Activated CD4-positive, alpha-beta memory T cell treated with anti-CD3 and anti-CD28 coated beads, Interleukin-2, amount 10 ng/mL, durations not matched to agents 7 days and 5 days (primary cell): ENCODE measurements at regions not wholly inside any gene's neighbourhood (a gene's known extent, or its start where the extent isn't known, plus 50 kb on each side); places are given as distances from the start of the nearest gene placed in this dataset.
A peak's percentile ranks its signal among the peaks of the same experiment; 100 is the strongest.

Experiments
- CTCF ChIA-PET: fragments of 350-600 bp; sonication (Branson Sonifier 250); formaldehyde crosslinking; loops from one replicate; lab custom pipeline; 2021; ENCODE audit warnings: antibody characterized with exemption, inconsistent platforms; lab: Charles Lee
- POLR2A ChIA-PET: fragments of 350-600 bp; sonication (Branson Sonifier 250); formaldehyde crosslinking; loops from one replicate; lab custom pipeline; 2021; ENCODE audit warnings: antibody characterized with exemption; lab: Charles Lee
- DNase-seq: peaks from one replicate; pipeline ENCODE4 v3.0.0-alpha.2; 2020
- H3K27ac Mint-ChIP-seq: one replicate; pipeline ENCODE4 v1.8.0; 2021; ENCODE audit warnings: mild to moderate bottlenecking, mixed read lengths
- H3K27me3 Mint-ChIP-seq: one replicate; pipeline ENCODE4 v1.8.0; 2021; ENCODE audit warnings: mixed read lengths
- H3K36me3 Mint-ChIP-seq: one replicate; pipeline ENCODE4 v1.8.0; 2021; ENCODE audit warnings: low read depth, mixed read lengths
- H3K4me1 Mint-ChIP-seq: one replicate; pipeline ENCODE4 v1.8.0; 2021; ENCODE audit warnings: mixed read lengths
- H3K4me3 Mint-ChIP-seq: one replicate; pipeline ENCODE4 v1.8.0; 2021; ENCODE audit warnings: mild to moderate bottlenecking, mixed read lengths
- H3K9me3 Mint-ChIP-seq: one replicate; pipeline ENCODE4 v1.8.0; 2021; ENCODE audit warnings: mixed read lengths

DNA sequence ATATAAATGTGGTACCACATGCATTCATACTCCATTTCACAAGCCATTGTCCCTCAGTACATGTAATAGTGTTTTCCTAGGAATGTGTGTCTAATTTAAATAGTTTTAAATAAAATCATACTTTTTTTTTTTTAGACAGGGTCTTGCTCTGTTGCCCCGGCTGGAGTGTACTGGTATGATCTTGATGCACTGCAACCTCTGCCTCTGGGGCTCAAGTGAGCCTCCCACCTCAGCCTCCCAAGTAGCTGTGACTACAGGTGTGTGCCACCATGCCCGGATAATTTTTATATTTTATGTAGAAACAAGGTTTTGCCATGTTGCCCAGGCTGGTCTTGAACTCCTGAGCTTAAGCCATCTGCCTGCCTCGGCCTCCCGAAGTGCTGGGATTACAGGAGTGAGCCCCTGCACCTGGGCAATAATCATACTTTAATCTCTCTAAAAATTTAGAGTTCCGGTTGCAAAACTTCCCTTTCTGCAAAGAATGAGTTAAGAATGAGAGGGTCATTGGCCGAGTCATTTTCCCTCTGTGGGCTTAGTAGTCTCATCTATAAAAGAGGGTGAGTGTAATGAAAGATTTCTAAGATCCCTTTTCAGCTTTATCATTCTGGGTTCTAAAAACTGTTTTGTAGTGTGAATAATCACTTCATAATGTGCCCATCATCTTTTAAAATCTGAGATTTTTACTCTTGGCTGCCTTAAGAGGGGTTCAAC, 116.0 kb upstream of the PELI1 start:
- ChIA-PET POLR2A (interaction anchor here (0.7 to 1.3 kb wide), 5 partner anchors 16 to 118 kb away, joined by 3 to 7 read pairs (median 4); no protein-coding TSS in a partner anchor), CTCF (interaction anchor here (1.2 kb wide), 1 partner anchor 128 kb away, joined by 3 read pairs; no protein-coding TSS in a partner anchor)
- Mint-ChIP-seq H3K27me3 (no peaks in the 10 kb centered on the region), H3K4me1 (peaks cover 13% of the 10 kb centered on the region), H3K4me3 (peak overlapping the region; percentile 22), H3K36me3 (no peaks in the 10 kb centered on the region), H3K27ac (peak overlapping the region; percentile 87), H3K9me3 (no peaks in the 10 kb centered on the region)
- no peak for DNase-seq

DNA sequence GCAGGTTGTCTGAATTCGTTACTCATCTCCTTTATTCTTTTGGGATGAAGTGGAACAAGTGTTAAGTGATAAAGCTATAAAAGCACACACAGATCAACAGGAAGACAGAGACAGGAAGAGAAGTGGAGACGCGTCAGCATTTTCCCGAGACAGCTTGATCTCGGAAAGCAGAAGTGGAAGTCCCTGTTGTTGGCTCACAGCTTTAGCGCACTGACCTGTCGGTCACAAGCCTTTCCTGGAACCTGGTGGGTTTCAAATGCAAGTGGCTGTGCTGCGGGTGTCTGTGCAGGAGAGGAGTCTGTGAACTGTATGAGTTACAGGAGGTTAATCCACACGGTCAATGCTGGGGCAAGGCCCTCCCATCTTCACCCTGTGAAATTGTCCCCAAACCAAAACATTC, 116.6 kb upstream of the PELI1 start:
- H3K4me1 Mint-ChIP-seq, result peaks cover 13% of the 10 kb centered on the region
- no peaks in the 10 kb centered on the region for H3K9me3 Mint-ChIP-seq
- CTCF ChIA-PET, result interaction anchor here (1.2 kb wide), 1 partner anchor 128 kb away, joined by 3 read pairs; no protein-coding TSS in a partner anchor
- H3K36me3 Mint-ChIP-seq, result no peaks in the 10 kb centered on the region
- H3K27me3 Mint-ChIP-seq, result no peaks in the 10 kb centered on the region
- H3K4me3 Mint-ChIP-seq, result peak overlapping the region; percentile 22
- POLR2A ChIA-PET, result interaction anchor here (0.7 to 1.3 kb wide), 5 partner anchors 15 to 119 kb away, joined by 3 to 7 read pairs (median 4); no protein-coding TSS in a partner anchor
- H3K27ac Mint-ChIP-seq, result peak overlapping the region; percentile 87
- DNase-seq, result peak; percentile 34

DNA sequence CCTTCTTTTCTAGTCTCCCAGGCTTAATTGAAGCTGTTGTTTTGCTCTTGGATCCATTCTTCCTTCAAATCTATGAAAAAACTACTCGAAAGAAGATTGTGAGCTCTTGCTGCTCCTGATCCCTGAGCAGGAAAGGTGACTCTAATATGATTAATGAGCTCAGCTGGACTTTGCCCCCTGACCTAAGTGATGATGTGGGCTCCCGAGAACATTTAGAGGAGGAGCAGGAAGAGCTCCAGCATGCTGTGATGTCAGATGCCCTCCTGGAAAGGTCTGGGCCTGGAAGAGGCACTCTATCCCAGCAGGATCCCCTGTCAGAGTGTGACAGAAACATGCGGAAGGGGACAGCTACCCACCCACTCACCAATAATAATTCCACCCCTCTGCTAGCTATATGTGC, 117.9 kb upstream of the PELI1 start:
- H3K4me1 Mint-ChIP-seq, result peaks cover 13% of the 10 kb centered on the region
- ChIA-PET CTCF (interaction anchor here (0.9 kb wide), 1 partner anchor 226 kb away, joined by 3 read pairs; no protein-coding TSS in a partner anchor), POLR2A (interaction anchor here (1.3 kb wide), 1 partner anchor 12 kb away, joined by 4 read pairs; no protein-coding TSS in a partner anchor)
- H3K9me3 Mint-ChIP-seq, result no peaks in the 10 kb centered on the region
- no peak overlapping the region for H3K27ac Mint-ChIP-seq
- no peak overlapping the region for H3K4me3 Mint-ChIP-seq
- no peaks in the 10 kb centered on the region for H3K36me3 Mint-ChIP-seq
- no peak for DNase-seq
- H3K27me3 Mint-ChIP-seq, result no peaks in the 10 kb centered on the region

DNA sequence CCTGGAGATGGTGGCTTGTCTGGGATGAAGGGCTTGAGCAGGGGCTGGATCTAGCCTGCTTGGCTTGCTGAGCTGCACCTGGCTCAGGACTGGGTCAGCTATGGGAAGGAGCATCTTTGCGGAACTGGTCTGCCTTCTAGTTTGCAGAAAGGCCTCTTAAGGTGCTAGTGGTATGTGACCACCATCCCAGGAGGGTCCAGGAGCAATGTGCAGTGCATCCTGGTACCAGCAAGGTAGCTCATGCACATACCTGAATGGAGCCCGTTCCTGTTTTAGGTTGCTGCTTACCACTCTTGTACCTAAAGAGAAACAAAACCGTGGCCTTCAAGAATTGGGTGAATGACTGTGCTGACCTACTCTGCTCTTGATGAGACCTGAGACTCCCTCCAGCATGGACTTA, 118.6 kb upstream of the PELI1 start:
- no peak overlapping the region for H3K27ac Mint-ChIP-seq
- no peak overlapping the region for H3K4me3 Mint-ChIP-seq
- POLR2A ChIA-PET, result interaction anchor here (1.3 kb wide), 1 partner anchor 12 kb away, joined by 4 read pairs; no protein-coding TSS in a partner anchor
- H3K27me3 Mint-ChIP-seq, result peaks cover 2% of the 10 kb centered on the region
- H3K4me1 Mint-ChIP-seq, result peaks cover 13% of the 10 kb centered on the region
- no peaks in the 10 kb centered on the region for H3K9me3 Mint-ChIP-seq
- H3K36me3 Mint-ChIP-seq, result no peaks in the 10 kb centered on the region
- CTCF ChIA-PET, result interaction anchor here (1.6 kb wide), 1 partner anchor 10 kb away, joined by 4 read pairs; no protein-coding TSS in a partner anchor
- no peak for DNase-seq

DNA sequence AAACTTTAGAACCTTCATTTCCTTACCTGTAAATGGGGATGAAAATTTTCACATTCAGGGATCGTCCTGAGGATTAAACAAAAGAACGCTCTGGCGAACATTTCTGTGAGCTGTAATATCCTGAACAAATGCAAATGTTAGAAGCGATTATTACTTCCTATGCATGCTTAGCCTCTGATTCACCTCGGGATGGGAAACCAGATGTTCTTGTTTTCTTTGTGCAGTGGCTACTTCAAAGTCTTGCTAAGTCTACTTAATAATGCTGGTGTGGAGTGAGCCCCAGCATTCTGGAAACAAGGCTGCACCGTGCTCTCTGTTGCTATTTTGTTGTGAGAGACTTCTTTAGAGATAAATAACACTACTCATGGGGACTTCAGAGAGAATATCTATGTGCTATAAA, 119.1 kb upstream of the PELI1 start:
- POLR2A ChIA-PET, result no interaction called here
- Mint-ChIP-seq H3K9me3 (no peaks in the 10 kb centered on the region), H3K4me3 (no peak overlapping the region), H3K36me3 (no peaks in the 10 kb centered on the region), H3K4me1 (peaks cover 13% of the 10 kb centered on the region), H3K27ac (no peak overlapping the region), H3K27me3 (peaks cover 2% of the 10 kb centered on the region)
- no peak for DNase-seq
- CTCF ChIA-PET, result interaction anchor here (1.6 kb wide), 1 partner anchor 9 kb away, joined by 4 read pairs; no protein-coding TSS in a partner anchor

DNA sequence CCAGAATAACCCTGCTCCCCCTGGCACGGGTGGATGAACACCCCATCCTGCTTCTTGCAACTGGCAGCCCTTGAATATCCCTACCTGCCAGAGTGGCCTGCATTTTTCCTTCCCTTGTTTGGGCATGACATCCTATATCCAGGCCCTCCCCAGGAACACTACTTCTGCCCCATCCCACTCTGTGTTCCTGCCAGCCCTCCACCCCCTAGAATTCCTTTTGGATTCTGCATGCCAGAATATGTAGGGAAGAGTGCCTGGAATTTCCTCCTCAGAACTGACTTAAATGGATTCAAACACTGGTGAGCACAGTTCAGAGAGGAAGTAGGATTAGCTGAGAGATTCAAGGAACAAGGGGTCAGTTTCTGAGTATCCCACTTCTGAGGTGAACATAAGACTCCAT, 123.5 kb upstream of the PELI1 start:
- ChIA-PET POLR2A (no interaction called here), CTCF (no interaction called here)
- H3K4me3 Mint-ChIP-seq, result no peak overlapping the region
- no peak overlapping the region for H3K27ac Mint-ChIP-seq
- H3K27me3 Mint-ChIP-seq, result peaks cover 2% of the 10 kb centered on the region
- H3K36me3 Mint-ChIP-seq, result no peaks in the 10 kb centered on the region
- no peaks in the 10 kb centered on the region for H3K4me1 Mint-ChIP-seq
- no peak for DNase-seq
- no peaks in the 10 kb centered on the region for H3K9me3 Mint-ChIP-seq

DNA sequence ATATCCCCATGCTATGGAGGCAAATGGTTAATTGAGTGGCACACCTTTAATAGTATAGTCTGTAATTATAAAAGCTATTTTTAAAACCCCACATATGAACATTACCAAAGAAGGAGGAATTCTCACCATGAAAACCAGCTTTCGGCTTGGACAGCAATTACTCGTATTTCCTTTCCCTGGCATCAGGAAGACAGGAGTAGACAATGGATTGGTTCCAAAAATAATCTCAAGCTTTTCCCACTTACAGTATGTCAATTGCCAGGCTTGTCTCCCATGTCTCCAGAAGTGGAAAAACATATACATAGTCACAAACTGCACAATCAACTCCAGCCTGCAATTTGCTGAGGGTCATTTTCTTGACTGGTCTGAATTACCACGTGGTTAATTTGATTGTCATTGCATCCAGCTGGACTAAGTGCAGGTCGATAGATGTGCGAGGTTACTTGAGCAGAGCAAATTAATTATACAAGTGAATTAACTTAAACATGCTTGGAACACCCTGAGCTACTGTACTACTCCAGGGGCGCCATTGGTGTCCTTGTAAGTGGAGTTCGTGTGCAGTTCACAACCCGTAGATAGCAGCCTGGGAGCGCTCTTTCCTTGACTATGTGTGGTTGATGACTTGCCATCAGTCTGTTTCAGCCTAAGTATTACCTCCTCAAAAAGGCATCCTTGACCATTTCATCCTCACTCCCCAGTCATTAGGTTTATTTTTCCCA, 124.3 kb upstream of the PELI1 start:
- DNase-seq, result no peak
- Mint-ChIP-seq H3K27ac (no peak overlapping the region), H3K9me3 (no peaks in the 10 kb centered on the region), H3K4me1 (peaks cover 5% of the 10 kb centered on the region), H3K4me3 (no peak overlapping the region), H3K36me3 (no peaks in the 10 kb centered on the region), H3K27me3 (peaks cover 2% of the 10 kb centered on the region)
- ChIA-PET POLR2A (no interaction called here), CTCF (no interaction called here)

DNA sequence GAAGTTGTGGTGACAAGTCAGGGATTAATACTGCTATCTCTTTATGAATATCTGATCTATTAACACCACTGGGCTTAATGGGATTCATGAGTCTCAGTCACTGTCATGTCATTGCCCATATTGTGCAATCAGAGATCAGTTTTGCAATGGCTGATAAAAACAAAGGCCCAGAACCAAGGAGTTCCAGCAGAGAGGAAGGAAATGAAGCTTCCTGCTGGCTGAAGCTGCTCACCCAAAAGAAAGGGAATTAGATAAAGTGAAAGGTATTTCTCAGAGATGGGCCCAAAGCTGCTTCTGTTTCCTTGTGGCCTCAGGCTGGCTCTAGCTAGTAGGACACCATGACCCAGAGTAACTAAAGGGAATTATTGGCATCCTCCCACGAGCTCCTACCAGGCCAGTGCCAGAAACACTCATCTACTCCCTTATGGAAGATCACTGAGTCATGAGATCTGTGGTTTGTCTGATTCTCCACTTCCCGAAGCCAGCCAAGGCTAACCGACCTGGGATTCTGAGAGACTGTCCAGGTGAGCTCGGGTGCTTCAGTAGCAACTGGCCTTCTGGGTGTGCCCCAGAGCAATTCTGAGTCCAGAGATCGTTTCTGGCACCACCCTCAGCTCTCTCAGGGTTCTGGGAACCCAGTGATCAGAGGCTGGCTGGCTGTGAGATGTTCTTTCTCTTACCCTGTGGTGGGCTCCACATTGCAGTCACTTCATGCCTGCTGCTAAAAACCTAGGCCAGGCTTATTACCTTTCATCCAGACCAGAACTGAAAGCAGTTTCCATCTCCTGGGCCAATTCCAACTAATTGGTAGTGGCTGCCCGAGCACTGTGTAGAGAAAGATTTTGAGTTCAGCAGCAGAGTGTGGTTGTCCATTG, 129.5 kb upstream of the PELI1 start:
- no peak overlapping the region for H3K4me3 Mint-ChIP-seq
- no peak for DNase-seq
- POLR2A ChIA-PET, result no interaction called here
- no peaks in the 10 kb centered on the region for H3K9me3 Mint-ChIP-seq
- H3K27me3 Mint-ChIP-seq, result no peaks in the 10 kb centered on the region
- CTCF ChIA-PET, result interaction anchor here (1.8 kb wide), 1 partner anchor 10 kb away, joined by 4 read pairs; no protein-coding TSS in a partner anchor
- no peaks in the 10 kb centered on the region for H3K36me3 Mint-ChIP-seq
- peaks cover 26% of the 10 kb centered on the region for H3K4me1 Mint-ChIP-seq
- no peak overlapping the region for H3K27ac Mint-ChIP-seq

DNA sequence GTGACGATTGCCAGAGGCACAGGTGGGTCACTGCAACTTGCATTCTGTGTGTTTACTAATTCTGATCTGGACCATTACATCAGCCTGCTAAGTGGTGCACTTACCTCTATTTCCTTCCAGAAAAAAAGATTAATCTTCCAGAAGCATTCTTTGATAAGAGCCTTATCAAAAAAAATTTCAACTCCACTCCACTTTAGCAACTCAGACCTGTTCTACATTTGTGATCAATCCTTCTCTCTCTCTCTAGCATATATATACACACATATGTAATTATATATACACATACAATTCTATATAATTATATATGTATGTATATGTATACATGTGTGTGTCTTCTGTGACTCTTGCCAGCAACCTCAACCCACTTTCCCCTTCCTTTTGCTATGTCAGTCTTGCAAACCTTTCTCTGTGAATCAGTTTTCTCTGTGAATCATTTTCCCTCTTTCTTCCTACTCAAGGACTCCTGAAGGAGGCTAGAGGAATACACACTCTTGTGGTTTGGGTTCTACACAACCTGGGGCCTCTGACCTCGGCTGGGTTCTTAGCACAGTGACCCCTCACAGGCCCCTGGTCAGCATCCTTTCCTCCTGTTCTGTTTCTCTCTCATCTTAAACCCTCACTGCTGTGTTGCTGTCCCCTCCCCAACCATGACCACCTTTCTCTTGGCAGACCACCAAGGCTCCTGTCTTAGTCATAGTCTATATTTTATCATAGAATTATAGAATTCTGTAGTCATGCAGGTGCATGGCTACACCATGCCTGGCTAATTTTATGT, 130.4 kb upstream of the PELI1 start:
- H3K9me3 Mint-ChIP-seq, result no peaks in the 10 kb centered on the region
- H3K27ac Mint-ChIP-seq, result no peak overlapping the region
- DNase-seq, result no peak
- ChIA-PET POLR2A (no interaction called here), CTCF (no interaction called here)
- peaks cover 26% of the 10 kb centered on the region for H3K4me1 Mint-ChIP-seq
- no peaks in the 10 kb centered on the region for H3K36me3 Mint-ChIP-seq
- no peak overlapping the region for H3K4me3 Mint-ChIP-seq
- no peaks in the 10 kb centered on the region for H3K27me3 Mint-ChIP-seq

DNA sequence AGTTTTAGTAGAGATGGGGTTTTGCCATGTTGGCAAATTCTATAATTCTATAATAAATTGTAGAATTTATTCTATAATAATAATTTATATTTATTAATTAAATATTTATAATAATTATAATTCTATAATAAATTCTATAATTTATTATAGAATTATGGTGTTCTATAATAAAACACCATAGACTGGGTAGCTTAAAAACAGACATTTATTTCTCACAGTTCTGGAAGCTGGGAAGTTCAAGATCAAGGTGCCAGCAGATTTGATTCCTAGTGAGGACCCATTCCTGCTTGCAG, 130.9 kb upstream of the PELI1 start:
- no peak overlapping the region for H3K27ac Mint-ChIP-seq
- no peak overlapping the region for H3K4me3 Mint-ChIP-seq
- no peaks in the 10 kb centered on the region for H3K27me3 Mint-ChIP-seq
- ChIA-PET POLR2A (interaction anchor here (1.3 kb wide), 1 partner anchor 14 kb away, joined by 3 read pairs; no protein-coding TSS in a partner anchor), CTCF (no interaction called here)
- peaks cover 26% of the 10 kb centered on the region for H3K4me1 Mint-ChIP-seq
- no peaks in the 10 kb centered on the region for H3K36me3 Mint-ChIP-seq
- H3K9me3 Mint-ChIP-seq, result no peaks in the 10 kb centered on the region
- DNase-seq, result no peak

DNA sequence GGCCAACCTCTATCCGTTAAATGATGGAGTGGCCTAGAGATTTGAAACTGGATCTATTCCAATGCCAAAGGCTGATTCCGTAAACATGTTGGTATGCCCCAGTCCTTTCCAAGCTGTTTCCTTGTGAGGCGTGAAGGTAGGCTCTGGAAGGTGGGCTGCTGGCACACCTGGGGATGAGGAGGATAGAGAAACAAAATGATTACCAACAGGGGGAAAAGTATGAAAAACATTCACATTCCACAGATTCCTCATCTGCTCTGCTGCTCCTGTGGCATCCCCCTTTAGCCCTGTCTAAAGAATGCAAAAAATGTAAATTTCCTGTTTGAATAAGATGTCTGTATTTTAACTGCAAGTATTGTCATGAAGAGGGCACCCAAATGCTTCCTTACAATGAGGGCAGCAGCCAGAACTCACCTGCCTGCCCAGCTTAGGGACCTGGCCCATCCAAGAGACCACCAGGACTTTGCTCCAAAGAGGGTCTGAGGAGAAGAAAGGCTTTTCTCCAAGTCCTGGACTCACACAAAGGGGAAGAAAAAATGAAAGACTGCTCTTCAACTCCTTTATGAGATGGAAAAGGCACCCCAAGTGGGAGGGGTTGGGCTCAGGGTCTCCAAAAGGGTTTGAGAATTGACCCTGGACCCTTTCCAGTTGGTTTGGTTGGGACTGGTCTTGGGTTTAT, 132.3 kb upstream of the PELI1 start:
- ChIA-PET CTCF (no interaction called here), POLR2A (interaction anchor here (1.3 kb wide), 1 partner anchor 16 kb away, joined by 3 read pairs; no protein-coding TSS in a partner anchor)
- Mint-ChIP-seq H3K27ac (no peak overlapping the region), H3K27me3 (no peaks in the 10 kb centered on the region), H3K4me3 (no peak overlapping the region), H3K36me3 (no peaks in the 10 kb centered on the region), H3K9me3 (no peaks in the 10 kb centered on the region), H3K4me1 (peaks cover 26% of the 10 kb centered on the region)
- no peak for DNase-seq
